Loucy (cell line): ENCODE measurements at regions not wholly inside any gene's neighbourhood (a gene's known extent, or its start where the extent isn't known, plus 50 kb on each side); places are given as distances from the start of the nearest gene placed in this dataset.

Experiments
- CTCF ChIP-seq: fragments of 200-600 bp; sonication (generic); conservative IDR thresholded peaks from 2 replicates; pipeline ENCODE4 v1.5.1; 2014; ENCODE audit warnings: mild to moderate bottlenecking, antibody characterized with exemption, low read length
- EZH2phosphoT487 ChIP-seq: fragments of 200-600 bp; IDR thresholded peaks from 2 replicates; pipeline ENCODE4 v1.6.1; 2018; ENCODE audit warnings: antibody characterized with exemption, mild to moderate bottlenecking, moderate library complexity, borderline replicate concordance

GRCh38 chr3:4053975-4054374 lies 249.2 kb upstream of the SETMAR start:
- TF ChIP-seq CTCF (no peak), EZH2phosphoT487 (no peak)
